ENCODE measurements at regions not wholly inside any gene's neighbourhood (a gene's known extent, or its start where the extent isn't known, plus 50 kb on each side); places are given as distances from the start of the nearest gene placed in this dataset.
A peak's percentile ranks its signal among the peaks of the same experiment; 100 is the strongest.

GRCh38 chr11:134483291-134483690 is 71.2 kb upstream of the B3GAT1 start:
- no peak for DNase-seq

- DNase-seq: no peak
Measured at GRCh38 chr11:134482865-134483264, 70.8 kb upstream of the B3GAT1 start.

- DNase-seq: no peak
Measured at GRCh38 chr11:134481933-134482527, 70.0 kb upstream of the B3GAT1 start.

- DNase-seq: no peak
Measured at GRCh38 chr11:134481135-134481534, 69.1 kb upstream of the B3GAT1 start.

GRCh38 chr11:134480136-134480712 is 68.2 kb upstream of the B3GAT1 start:
- DNase-seq: no peak

GRCh38 chr11:134479206-134480135 is 67.4 kb upstream of the B3GAT1 start:
- DNase-seq: no peak

GRCh38 chr11:134478611-134479010 is 66.6 kb upstream of the B3GAT1 start:
- no peak for DNase-seq

- DNase-seq: no peak
Measured at GRCh38 chr11:134478176-134478575, 66.1 kb upstream of the B3GAT1 start.

- DNase-seq: no peak
Measured at GRCh38 chr11:134477486-134477885, 65.4 kb upstream of the B3GAT1 start.

- DNase-seq: no peak
Measured at GRCh38 chr11:134476435-134477021, 64.5 kb upstream of the B3GAT1 start.

GRCh38 chr11:134475951-134476350 is 63.9 kb upstream of the B3GAT1 start:
- no peak for DNase-seq

GRCh38 chr11:134474942-134475341 is 62.9 kb upstream of the B3GAT1 start:
- no peak for DNase-seq

- no peak for DNase-seq
Measured at GRCh38 chr11:134474070-134474860, 62.2 kb upstream of the B3GAT1 start.

GRCh38 chr11:134471716-134472455 is 59.8 kb upstream of the B3GAT1 start:
- no peak for DNase-seq

- no peak for DNase-seq
Measured at GRCh38 chr11:134471087-134471715, 59.2 kb upstream of the B3GAT1 start.

- DNase-seq: no peak
Measured at GRCh38 chr11:134470238-134470637, 58.2 kb upstream of the B3GAT1 start.

GRCh38 chr11:134469627-134470026 is 57.6 kb upstream of the B3GAT1 start:
- peak; percentile 4 for DNase-seq

GRCh38 chr11:134468796-134469195 is 56.8 kb upstream of the B3GAT1 start:
- no peak for DNase-seq

GRCh38 chr11:134468081-134468668 is 56.1 kb upstream of the B3GAT1 start:
- DNase-seq: no peak

GRCh38 chr11:134466610-134467567 is 54.8 kb upstream of the B3GAT1 start:
- no peak for DNase-seq

All from SHP77 treated with DMSO at 0.1 percent for 48 hours (cell line).